ENCODE measurements at regions not wholly inside any gene's neighbourhood (a gene's known extent, or its start where the extent isn't known, plus 50 kb on each side); places are given as distances from the start of the nearest gene placed in this dataset.
"Not testable (repeated sequence)": the region's sequence is repeated elsewhere in the genome, so short reads cannot be mapped to it uniquely, and the experiment has no call there.

DNA sequence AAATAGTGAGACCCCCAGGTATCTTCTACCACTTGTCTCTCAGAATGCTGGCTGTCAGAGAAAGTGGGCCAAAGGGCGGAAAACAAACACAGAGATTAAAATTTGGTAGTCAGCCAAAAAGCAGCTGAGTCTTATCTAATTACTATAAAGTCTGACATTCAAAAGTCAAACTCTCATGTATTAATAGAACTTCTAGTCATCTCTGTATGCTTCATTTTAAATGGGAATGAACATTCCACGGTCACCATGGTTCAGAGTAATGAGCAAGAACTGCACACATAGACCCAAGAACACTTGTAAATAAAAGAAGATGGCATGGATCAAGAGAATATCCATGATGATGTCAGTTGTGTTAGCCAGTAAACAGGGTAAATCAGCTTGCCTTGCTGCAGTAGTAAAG lies 1267.0 kb upstream of the CHAC2 start:
- no peak for DNase-seq

DNA sequence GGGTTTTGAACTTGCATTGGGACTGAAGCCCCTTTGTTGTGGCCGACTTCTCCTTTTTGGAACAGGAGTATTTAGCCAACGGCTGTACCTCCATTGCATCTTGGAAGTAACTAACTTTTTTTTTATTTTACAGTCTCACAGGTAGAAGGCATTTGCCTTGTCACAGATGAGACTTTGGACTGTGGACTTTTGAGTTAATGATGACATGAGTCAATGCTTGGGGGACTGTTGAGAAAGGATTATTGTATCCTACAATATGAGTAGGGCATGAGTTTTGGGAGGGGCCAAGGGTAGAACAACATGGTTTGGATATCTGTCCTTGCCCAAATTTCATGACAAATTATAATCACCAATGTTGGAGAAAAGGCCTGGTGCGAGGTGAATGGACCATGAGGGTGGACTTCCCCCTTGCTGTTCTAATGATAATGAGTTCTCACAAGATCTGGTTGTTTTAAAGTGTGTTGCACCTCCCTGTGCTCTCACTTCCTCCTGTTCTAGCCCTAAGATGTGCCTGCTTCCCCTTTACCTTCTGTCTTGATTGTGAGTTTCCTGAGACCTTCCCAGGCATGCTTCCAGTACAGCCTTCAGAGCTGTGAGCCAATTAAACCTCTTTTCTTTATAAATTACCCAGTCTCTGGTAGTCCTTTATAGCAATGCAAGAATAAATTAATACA lies 1269.4 kb upstream of the CHAC2 start:
- no peak for DNase-seq

DNA sequence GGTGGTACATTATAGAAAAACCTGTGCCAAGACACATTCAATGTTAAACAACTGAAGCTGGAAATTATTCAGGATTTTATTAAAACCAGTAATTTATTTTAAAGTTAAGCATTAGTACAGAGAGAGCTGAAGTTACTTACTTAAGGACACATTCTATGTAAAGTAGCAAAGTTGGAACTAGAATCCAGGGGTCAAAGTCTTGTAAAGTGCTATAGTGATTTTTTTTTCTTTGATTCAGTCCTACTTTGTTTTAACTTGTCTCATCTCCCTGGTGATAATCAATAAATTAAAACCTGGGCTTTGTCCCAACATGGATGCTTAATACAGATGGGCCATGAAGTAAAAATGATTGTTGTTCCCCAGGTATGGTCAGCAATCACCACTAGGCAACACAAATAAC lies 1271.8 kb upstream of the CHAC2 start:
- no peak for DNase-seq

DNA sequence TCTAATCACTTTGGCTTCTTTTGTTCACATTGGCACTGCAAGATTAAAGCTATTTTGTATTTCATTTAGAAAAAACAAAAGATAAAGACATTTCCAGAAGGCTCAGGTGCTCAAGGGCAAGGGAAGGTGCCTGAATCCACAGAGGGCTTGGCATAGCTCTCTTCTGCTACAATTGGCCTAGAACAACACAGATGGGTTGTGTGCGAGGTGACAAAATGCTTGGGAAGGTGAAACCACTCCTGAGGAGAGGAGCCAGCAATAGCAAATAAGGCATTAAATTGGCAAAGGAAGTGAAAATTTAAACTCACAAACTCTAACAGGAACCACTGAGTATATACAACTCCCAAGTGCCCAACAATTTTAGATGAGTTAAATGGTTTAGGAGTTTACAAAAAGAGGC lies 1290.4 kb upstream of the CHAC2 start:
- DNase-seq = no peak

DNA sequence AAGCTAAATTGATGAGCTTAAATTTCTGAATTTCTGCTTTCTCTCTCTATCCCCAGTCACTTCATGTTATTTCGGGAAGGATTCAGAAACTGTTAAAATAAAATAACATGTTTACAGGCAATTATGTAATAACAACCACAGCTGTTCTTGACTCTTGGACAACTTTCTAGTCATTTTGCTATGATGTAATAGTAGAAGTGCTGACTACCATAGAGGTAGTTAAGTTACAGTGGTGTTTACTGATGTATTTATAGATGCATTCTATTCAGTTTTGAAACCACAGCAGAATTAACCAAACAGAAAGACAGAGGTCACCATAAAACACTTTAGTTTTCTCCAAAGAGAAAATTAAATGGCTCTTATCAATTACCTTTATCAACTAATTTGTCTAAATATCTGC lies 1292.0 kb upstream of the CHAC2 start:
- no peak for DNase-seq

DNA sequence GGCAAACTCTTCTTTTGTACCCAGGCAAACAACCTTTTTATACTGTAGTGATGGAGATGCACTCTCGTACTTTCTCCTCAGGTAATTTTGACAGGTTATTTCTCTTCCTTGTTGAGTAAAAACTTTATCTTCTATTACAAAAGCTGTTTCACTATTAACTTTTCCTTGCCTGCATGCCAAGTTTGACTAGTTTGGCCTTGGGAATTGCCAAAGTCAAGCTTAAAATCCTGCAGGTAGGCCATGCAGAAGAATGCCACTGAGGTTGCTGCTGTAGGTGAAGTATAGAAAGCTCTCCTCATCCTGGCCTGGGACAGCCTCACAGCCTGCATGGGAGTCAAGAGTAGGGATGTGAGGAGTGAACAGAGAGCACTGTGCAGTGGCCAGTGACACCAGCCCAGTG lies 1293.5 kb upstream of the CHAC2 start:
- no peak for DNase-seq

DNA sequence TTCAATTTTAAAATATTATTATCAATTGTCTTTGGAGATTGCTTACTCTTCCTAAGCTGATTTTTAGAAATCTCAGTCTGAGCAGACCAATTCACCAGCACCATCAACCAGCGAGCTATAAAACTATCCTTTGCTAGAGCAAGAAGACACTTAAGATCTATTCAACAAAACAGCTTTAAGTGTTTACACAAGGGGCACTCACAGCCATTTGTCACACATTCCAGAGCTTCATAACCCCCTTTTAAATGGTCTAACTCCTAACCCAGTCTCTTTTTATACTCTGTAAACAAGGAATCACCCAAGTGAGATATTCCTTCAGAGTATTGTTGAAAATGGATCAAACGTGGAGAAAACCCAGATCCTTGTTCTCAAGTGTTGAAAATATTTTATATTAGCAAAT lies 1294.1 kb upstream of the CHAC2 start:
- DNase-seq = no peak

DNA sequence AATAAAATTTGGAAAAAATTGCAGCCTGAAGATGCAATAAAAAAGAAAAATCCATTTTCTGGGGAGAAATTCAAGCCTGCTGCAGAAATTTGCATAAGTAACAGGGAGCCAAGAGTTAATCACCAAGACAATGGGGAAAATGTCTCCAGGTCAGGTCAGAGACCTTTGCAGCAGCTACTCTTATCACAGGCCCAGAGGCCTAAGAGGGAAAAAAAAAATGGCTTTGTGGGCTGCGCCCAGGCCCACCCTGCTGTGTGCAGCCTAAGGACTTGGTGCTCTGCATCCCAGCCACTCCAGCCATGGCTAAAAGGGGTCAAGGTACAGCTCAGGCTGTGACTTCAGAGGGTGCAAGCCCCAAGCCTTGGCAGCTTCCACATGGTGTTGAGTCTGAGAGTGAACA lies 1297.1 kb upstream of the CHAC2 start:
- not testable (repeated sequence) for DNase-seq

DNA sequence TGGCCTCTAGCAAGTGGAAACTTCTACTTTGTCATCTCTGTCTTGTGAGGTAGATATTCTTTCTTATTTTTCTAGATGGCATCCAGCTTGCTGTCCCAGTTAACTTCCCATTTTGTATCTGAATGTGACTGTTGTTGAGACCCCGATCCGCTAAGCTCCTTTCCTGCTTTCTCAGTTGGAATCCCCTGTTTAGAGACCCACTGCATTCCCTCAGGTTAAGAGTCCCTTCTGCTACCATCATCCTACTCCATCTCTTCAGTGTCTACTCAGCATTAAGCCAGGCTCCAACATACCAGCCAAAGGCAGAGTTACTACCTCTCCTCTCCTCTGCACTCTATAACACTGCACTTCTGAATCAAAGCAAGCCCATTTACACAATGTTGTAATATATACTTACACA lies 1300.4 kb upstream of the CHAC2 start:
- DNase-seq = no peak

DNA sequence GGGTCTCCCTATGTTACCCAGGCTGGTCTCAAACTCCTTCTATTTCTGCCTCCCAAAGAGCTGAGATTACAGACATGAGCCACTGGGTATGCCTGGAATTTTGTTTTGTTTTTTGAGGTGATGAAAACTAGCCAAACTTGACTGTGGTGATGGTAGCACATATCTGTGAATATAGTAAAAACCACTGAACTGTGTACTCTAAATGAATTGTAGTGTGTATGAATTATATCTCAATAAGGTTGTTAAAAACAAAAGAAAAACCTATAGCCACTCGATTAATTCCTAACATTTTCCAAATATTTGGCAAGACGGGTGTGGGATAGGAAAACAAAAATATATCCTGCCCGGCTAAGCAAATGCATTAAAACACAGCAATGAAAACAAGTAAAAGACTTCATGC lies 1302.3 kb upstream of the CHAC2 start:
- no peak for DNase-seq

DNA sequence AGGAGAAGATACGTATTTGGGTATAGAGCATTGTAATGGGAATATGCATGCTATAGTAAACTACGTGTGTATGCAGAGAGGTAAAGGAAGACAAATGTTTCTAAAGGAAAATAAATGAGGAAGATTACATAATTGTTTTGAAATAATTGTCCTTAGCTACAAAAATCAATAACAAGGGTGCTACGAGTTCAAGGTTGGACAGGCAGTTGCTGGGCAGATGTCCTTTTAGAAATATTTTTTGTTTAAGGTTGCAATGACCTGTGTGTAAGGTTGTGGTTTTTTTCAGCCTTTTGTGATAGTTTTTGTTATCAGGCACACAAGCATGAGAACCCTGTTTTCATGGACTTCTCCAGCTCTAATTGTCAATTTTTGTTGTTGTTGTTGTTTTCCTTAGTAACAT lies 1304.1 kb upstream of the CHAC2 start:
- no peak for DNase-seq

DNA sequence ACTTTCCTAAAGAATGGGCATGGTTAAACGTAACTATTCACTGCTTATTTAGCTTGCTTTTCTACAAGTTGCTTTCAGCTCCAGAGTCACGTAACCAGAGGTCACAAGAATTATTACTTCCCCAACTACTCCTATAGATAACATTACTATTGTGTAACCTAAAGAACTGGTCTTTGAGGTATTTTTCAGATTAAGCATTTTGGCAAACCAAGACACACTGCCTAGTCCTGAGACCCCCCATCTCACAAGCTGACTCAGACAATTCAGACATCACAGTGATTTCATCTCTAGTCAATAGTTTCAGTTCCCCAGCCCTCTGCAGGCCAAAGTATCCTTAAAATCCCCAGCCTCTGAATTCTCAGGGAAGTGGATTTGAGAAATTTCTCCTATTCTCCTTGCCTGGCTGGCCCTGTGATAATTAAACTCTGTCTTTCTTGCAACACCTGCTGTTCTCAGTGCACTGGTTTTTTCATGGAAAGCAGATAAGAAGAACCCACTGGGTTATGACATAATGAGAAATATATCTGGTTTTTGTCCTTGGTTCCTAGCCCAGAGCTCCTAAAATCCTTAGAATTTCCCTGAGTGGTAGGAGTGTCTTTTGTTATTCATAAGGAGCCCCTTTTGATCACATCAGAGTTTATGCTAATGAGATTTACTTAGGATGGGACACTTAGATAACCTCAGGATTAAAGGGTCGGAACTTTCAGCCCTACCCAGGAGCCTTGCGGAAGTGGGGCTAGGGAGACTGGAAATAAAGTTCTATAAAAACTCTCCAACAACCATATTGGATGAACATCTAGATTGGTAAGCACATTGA lies 1310.8 kb upstream of the CHAC2 start:
- DNase-seq = no peak

DNA sequence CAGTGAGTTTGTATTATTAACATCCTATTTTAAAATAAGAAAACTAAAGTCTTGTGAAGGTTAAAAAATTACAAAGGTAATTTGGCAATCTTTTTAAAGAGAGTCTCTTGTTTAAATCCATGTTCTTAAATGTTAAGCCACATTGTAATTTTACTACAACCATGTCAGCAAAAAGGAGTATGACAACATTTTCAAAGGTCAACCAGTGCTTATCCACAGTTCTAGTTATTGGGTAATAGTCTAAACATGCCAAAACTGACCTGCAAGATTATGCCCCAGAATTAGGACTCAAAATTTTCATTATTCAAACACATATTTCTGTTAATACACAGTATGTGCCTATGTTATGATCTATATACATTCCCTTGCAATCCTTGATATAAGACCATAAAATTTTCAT lies 1312.6 kb upstream of the CHAC2 start:
- DNase-seq = no peak

DNA sequence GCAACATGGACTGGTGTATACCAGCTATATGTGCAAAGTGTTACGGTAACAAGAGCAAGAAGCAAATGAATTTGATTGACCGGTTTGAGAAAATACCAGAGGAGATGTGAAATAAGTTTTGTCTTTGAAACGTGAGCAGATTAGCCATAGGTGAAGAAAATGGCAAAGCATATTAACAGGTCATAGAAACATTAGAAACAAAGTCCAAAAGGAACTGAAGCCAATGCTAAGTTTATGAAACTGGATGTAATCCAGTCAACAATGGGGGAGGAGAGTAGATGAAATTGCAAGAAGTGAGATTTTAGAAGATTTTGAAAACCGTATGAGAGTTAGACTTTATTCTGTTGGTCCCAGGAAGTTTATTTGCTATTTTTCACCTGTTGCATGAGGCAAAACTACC lies 1315.4 kb upstream of the CHAC2 start:
- no peak for DNase-seq

DNA sequence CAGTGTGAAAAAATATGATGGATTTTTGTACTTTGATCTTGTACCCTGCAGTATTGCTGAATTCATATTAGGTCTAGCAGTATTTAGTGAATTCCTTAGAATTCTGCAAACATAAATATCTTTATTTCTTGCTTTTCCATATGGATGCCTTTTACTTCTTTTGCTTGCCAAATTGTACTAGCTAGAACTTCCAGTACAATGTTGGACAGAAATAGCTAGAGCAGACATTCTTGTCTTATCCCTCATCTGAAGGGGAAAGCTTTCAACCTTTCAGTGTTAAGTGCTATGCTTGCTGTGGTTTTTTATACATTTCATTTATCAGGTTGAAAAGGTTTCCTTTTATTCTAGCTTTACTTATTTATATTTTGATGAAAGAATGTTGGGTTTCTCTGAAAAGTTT lies 1321.9 kb upstream of the CHAC2 start:
- DNase-seq = no peak

DNA sequence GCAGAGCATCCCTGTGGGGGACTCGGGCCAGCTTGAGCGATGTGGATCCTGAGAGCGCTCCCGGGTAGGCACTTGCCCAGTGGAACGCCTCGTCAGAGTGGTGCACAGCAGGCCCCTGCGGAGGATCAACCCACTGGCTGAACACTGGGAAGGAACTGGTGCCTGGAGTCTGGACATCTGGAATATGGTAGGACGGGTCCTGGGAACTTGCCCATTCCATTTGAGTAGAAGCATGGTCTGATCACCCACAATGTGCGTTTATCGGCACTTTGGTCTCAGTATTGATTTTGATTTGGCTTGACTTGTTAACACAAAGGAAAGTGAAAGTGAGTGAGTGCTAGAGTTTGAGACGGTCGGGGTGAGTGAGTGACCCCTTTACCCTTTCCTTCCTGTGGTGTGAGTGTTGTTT lies 1336.2 kb upstream of the CHAC2 start:
- no peak for DNase-seq

DNA sequence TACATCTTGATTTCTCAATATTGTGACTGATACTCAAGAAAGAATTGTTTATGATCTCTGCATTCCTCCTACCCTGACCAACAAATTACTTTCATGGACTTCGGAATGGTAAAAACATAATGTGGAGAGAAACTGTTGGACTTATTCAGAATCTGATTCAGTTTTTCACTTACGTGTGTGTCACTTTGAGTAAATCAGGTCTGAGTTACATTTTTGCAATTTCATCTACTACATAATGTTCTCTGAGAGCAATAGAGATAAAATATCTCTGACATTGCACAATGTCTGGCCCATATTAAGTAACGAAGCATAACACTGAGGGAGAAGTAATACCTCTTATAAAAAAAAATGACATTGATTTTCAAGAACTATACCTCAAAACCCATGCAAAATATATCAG lies 1337.9 kb upstream of the CHAC2 start:
- no peak for DNase-seq

DNA sequence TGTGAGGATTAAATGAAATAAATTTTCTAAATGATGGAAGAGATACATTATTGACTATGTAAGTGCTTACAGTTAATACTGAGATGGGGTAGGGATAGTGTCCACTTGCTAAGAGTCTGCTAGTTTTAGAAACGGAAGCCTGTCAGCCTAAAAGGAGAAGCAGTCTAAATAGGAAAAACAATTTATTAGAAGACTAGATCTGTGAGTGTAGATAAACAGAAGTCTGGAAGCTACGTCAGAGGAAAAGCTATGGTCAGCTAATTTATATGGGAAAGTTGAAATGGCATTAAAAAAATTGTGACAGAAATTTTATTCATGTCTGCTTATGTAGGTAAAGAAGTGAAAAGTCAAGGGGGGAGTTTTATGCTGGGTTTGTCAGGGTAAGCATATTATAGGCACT lies 1338.4 kb upstream of the CHAC2 start:
- DNase-seq = no peak

DNA sequence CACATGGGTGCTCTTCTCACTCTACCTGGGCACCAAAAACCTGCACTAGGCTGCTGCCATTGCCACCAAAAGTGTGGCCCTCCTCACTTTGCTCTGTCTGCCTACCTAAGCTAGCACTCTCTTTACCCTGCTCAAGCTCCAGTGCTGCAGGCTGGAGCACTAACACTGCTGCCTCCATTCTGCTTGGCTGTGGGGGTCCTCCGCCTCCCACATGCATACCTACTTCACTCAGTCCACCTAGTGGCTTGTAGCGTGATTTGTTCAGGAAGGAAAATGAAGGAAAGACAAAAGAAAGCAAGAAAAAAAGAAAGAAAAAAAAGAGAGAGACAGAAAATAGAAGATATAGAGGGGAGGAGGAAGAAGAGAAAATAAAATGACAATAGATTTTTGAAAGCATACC lies 1339.4 kb upstream of the CHAC2 start:
- no peak for DNase-seq

DNA sequence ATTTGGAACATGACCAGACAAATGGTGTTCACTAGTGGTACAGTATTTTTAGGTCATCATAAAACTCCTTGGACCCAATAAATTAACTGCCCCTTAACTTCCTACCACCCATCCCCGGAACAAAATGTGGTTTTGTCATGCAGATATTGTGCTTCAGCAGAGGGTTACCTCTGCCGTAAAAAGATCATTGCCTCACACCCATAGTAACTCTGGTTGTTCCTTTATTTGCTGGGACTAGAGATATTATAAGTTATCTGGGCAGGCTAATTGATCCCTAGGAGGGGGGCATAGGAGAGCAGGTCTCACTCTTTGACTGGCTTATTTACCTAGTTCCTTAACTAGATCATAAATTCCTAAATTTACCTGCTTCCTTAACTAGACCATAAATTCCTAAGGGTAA lies 1343.9 kb upstream of the CHAC2 start:
- no peak for DNase-seq

DNA sequence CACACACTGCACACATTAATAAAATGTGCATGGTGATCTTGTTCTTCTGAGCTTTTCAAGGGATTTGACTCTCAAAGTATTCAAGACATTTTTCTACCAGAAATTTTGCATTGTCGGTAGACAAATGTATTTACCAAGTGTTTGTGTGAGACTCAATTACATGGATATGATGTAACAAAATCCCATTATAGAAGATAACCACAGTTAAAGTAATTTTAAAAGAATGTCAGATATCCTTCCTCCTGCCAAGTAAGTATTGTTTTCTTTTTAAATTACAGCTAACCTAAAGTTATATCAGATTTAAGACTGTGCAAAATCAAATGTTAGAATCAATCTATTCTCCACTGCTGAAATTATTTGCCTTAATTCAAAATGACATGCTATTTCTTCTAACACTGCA lies 1344.5 kb upstream of the CHAC2 start:
- no peak for DNase-seq

DNA sequence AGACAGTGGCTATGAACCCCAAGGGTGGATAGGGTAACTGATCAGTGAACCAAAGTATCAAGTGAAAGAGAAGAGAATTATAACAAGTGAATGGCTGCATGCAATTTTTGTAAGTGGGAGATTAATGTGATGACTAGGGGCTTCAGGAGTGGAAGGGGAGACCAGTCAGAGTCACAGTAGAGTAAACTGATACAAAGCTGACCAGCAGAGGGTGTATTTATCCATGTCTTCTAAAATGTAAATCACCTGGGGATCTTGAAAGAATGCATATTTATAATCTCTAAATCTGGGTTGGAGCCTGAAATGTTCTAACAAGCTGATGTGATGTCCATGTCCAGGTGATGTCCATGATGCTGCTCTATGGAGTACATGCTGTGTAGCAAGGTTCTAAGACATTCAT lies 1351.3 kb upstream of the CHAC2 start:
- no peak for DNase-seq

DNA sequence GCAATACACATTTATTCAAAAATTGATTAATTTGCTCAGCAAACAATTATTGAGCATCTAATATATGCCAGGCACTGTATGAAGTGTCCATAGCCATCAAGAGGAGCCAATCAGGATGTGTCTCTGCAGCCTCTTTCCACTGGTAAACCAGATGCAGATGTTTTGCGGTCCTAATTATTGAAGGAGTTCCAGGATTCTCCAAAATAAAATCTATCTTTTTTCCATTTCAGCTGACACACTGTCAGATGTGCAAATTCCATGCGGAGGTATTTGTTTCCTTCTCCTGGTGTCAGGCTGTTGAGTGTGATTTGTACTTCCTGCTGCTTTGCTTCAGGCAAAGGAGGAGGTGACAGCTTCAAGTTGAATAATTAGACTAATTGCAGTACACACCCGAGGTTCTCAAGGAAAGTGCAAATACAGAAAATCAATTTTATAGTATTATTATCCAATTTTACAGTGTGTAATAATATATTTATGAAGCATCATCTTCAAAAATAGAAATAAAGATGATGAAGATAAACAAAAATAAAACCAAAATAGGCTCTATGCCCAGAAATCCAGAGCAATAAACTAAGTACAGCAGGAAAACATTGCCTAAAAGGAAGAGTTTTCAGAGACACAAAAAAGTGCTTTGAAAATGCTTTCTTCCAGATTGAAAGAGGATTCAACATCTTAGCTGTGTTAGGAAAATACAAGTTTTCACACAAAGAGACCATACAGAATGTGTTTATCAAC lies 1352.9 kb upstream of the CHAC2 start:
- DNase-seq = no peak

Data from stimulated activated CD4-positive, alpha-beta T cell treated with anti-CD3 and anti-CD28 coated beads, Interleukin-15, amount 100 ng/mL, for 24 hours (primary cell).